IMR-90 (cell line): ENCODE measurements at regions not wholly inside any gene's neighbourhood (a gene's known extent, or its start where the extent isn't known, plus 50 kb on each side); places are given as distances from the start of the nearest gene placed in this dataset.

ENCODE experiments used
- ATAC-seq: fragments of 200-7000 bp; cut with Tn5 transposase; 2 replicates; pipeline ENCODE4 v1.9.1; 2020; ENCODE audit warnings: low read depth, mild to moderate bottlenecking, moderate library complexity
- BruUV-seq: library from RNA; stranded (reverse); fragments of 400-500 nt; replicated peaks from 2 replicates; lab custom pipeline; 2021; lab: Mats Ljungman, UMichigan
- CTCF ChIA-PET: fragments of 300-600 bp; formaldehyde crosslinking; extraction: SDS; loops from one replicate; lab custom pipeline; 2021; ENCODE audit warnings: antibody characterized with exemption; lab: Yijun Ruan, JAX
- POLR2A ChIA-PET: fragments of 300-600 bp; sonication (Branson Sonifier 250); formaldehyde crosslinking; loops from one replicate; lab custom pipeline; 2022; ENCODE audit warnings: antibody characterized with exemption; ENCODE audit not compliant: unreplicated experiment; lab: Charles Lee
- DNase-seq: peaks from one replicate; pipeline ENCODE4 v3.0.0; 2013
- H2AFZ ChIP-seq: replicated peaks from 2 replicates; pipeline ENCODE3; 2013; ENCODE audit warnings: low read length, mild to moderate bottlenecking; ENCODE audit not compliant: poor library complexity
- H2AK5ac ChIP-seq: 2 replicates; pipeline ENCODE4 v1.6.1; 2013; ENCODE audit warnings: low read depth, low read length, inconsistent platforms
- H2AK9ac ChIP-seq: replicated peaks from 2 replicates; pipeline ENCODE3; 2013; ENCODE audit warnings: mild to moderate bottlenecking, low read depth, low read length, moderate library complexity; ENCODE audit not compliant: poor library complexity
- H2BK120ac ChIP-seq: 2 replicates; pipeline ENCODE4 v1.6.1; 2013; ENCODE audit warnings: low read depth, low read length, inconsistent platforms
- H2BK15ac ChIP-seq: 3 replicates; pipeline ENCODE4 v1.6.1; 2013; ENCODE audit warnings: low read depth, low read length, inconsistent platforms
- H2BK20ac ChIP-seq: 2 replicates; pipeline ENCODE4 v1.6.1; 2013; ENCODE audit warnings: low read depth, mild to moderate bottlenecking, inconsistent platforms, low read length, moderate library complexity
- H2BK5ac ChIP-seq: 2 replicates; pipeline ENCODE4 v1.6.1; 2013; ENCODE audit warnings: mild to moderate bottlenecking, low read depth, low read length, inconsistent platforms; ENCODE audit not compliant: poor library complexity, severe bottlenecking
- H3K14ac ChIP-seq: replicated peaks from 2 replicates; pipeline ENCODE4 v1.6.1; 2013; ENCODE audit warnings: low read depth, low read length, inconsistent platforms
- H3K18ac ChIP-seq: 2 replicates; pipeline ENCODE4 v1.6.1; 2013; ENCODE audit warnings: low read depth, low read length, control low read depth
- H3K23ac ChIP-seq: 2 replicates; pipeline ENCODE4 v1.6.1; 2013; ENCODE audit warnings: low read depth, low read length, inconsistent platforms
- H3K27ac ChIP-seq: 2 replicates; pipeline ENCODE4 v1.5.1; 2013; ENCODE audit warnings: mild to moderate bottlenecking, control low read depth, low read length; ENCODE audit not compliant: insufficient read depth
- H3K27me3 ChIP-seq: 2 replicates; pipeline ENCODE4 v1.6.1; 2013; ENCODE audit warnings: low read length; ENCODE audit not compliant: control insufficient read depth, insufficient read depth
- H3K36me3 ChIP-seq: 2 replicates; pipeline ENCODE4 v1.6.1; 2013; ENCODE audit warnings: low read length, mixed read lengths; ENCODE audit not compliant: control insufficient read depth, insufficient read depth
- H3K4ac ChIP-seq: 2 replicates; pipeline ENCODE4 v1.6.1; 2013; ENCODE audit warnings: low read depth, low read length, inconsistent platforms
- H3K4me1 ChIP-seq: 2 replicates; pipeline ENCODE4 v1.6.1; 2013; ENCODE audit warnings: low read length, mixed read lengths; ENCODE audit not compliant: control insufficient read depth, insufficient read depth
- H3K4me2 ChIP-seq: 2 replicates; pipeline ENCODE4 v1.6.1; 2013; ENCODE audit warnings: low read depth, mild to moderate bottlenecking, control low read depth, low read length, moderate library complexity
- H3K4me3 ChIP-seq: 2 replicates; pipeline ENCODE4 v1.5.1; 2013; ENCODE audit warnings: low read depth, mild to moderate bottlenecking, control low read depth, low read length, moderate library complexity; ENCODE audit not compliant: insufficient read depth
- H3K56ac ChIP-seq: 2 replicates; pipeline ENCODE4 v1.6.1; 2013; ENCODE audit warnings: low read length, inconsistent platforms; ENCODE audit not compliant: insufficient read depth; ENCODE audit errors: extremely low read depth
- H3K79me1 ChIP-seq, 2 experiments: 2 replicates each; pipeline ENCODE4 v1.6.1; 2013; ENCODE audit warnings: low read length in 2 of 2, inconsistent platforms in 1 of 2, low read depth in 1 of 2
- H3K9ac ChIP-seq: 2 replicates; pipeline ENCODE4 v1.6.1; 2013; ENCODE audit warnings: low read depth, low read length, control low read depth
- H3K9me1 ChIP-seq: 2 replicates; pipeline ENCODE4 v1.6.1; 2013; ENCODE audit warnings: low read length, inconsistent platforms; ENCODE audit not compliant: insufficient read depth
- H3K9me3 ChIP-seq: 2 replicates; pipeline ENCODE4 v1.6.1; 2013; ENCODE audit warnings: low read length; ENCODE audit not compliant: control insufficient read depth, insufficient read depth
- H4K20me1 ChIP-seq: 2 replicates; pipeline ENCODE4 v1.6.1; 2013; ENCODE audit warnings: low read length, inconsistent platforms; ENCODE audit not compliant: insufficient read depth
- H4K5ac ChIP-seq: 2 replicates; pipeline ENCODE4 v1.6.1; 2013; ENCODE audit warnings: mild to moderate bottlenecking, low read depth, low read length, control low read depth
- H4K8ac ChIP-seq, 2 experiments: 2 replicates each; pipeline ENCODE4 v1.6.1; 2013; ENCODE audit warnings: low read depth in 2 of 2, low read length in 2 of 2, control low read depth in 1 of 2, inconsistent platforms in 1 of 2
- H4K91ac ChIP-seq: 2 replicates; pipeline ENCODE4 v1.6.1; 2013; ENCODE audit warnings: low read depth, low read length, inconsistent platforms; ENCODE audit not compliant: insufficient read depth
- BHLHE40 ChIP-seq: fragments of 150-350 bp; IDR thresholded peaks from 2 replicates; pipeline ENCODE4 v1.6.1; 2016; ENCODE audit warnings: mild to moderate bottlenecking, low read depth, low read length
- CEBPB ChIP-seq: IDR thresholded peaks from 2 replicates; pipeline ENCODE4 v1.6.1; 2012; ENCODE audit warnings: low read depth, low read length, improper control_type of control experiment
- MAFK ChIP-seq: IDR thresholded peaks from 2 replicates; pipeline ENCODE4 v1.6.1; 2012; ENCODE audit warnings: low read depth, low read length, improper control_type of control experiment
- MAZ ChIP-seq: IDR thresholded peaks from 2 replicates; pipeline ENCODE4 v1.6.1; 2012; ENCODE audit warnings: low read depth, mild to moderate bottlenecking, low read length, improper control_type of control experiment, moderate library complexity, borderline replicate concordance
- MXI1 ChIP-seq: IDR thresholded peaks from 2 replicates; pipeline ENCODE4 v1.6.1; 2012; ENCODE audit warnings: low read depth, mild to moderate bottlenecking, low read length, moderate library complexity, borderline replicate concordance
- NFE2L2 ChIP-seq: fragments of 150-350 bp; IDR thresholded peaks from 2 replicates; pipeline ENCODE4 v1.6.1; 2016; ENCODE audit warnings: low read depth, mild to moderate bottlenecking, low read length
- RCOR1 ChIP-seq: IDR thresholded peaks from 2 replicates; pipeline ENCODE4 v1.6.1; 2012; ENCODE audit warnings: mild to moderate bottlenecking, low read length, improper control_type of control experiment; ENCODE audit not compliant: insufficient replicate concordance
- RFX5 ChIP-seq: IDR thresholded peaks from 2 replicates; pipeline ENCODE4 v1.8.0; 2012; ENCODE audit warnings: low read depth, mild to moderate bottlenecking, low read length, moderate library complexity
- SMC3 ChIP-seq: fragments of 150-350 bp; IDR thresholded peaks from 2 replicates; pipeline ENCODE4 v1.6.1; 2016; ENCODE audit warnings: low read depth, mild to moderate bottlenecking, antibody characterized with exemption, low read length, moderate library complexity
- USF2 ChIP-seq: fragments of 150-350 bp; IDR thresholded peaks from 2 replicates; pipeline ENCODE4 v1.6.1; 2017; ENCODE audit warnings: mild to moderate bottlenecking, antibody characterized with exemption, low read length, low read depth
- WGBS, 2 experiments: methylation state at CpG; one replicate each; pipeline versions ENCODE4 v1.1.5 to v1.1.7; 2013; ENCODE audit warnings: missing lambda C conversion rate in 2 of 2; ENCODE audit not compliant: insufficient read length in 1 of 2; ENCODE audit errors: extremely low coverage in 2 of 2; 5-methylcytosine and 5-hydroxymethylcytosine counted together
- dilution Hi-C: fragments of 300-500 bp; cut with HindIII; formaldehyde crosslinking; loops from one replicate; pipeline ENCODE4 v1.14.3; 2018; ENCODE audit warnings: low sequenced_read_pairs; ENCODE audit not compliant: unreplicated experiment
- in situ Hi-C: fragments of 300-500 bp; cut with MboI; formaldehyde crosslinking; loops from 3 replicates; pipeline ENCODE4 v1.14.3; 2019; ENCODE audit warnings: low sequenced_read_pairs, inconsistent platforms, mixed read lengths
- intact Hi-C: fragments of 100-400 bp; cut with micrococcal nuclease; formaldehyde crosslinking; loops from 2 replicates; pipeline ENCODE4 v1.10.0; 2022

- no peak overlapping the region for H4K91ac ChIP-seq
- BruUV-seq = no TSS peak
- no CpG with 5 or more reads among the region's 2 CpGs for WGBS, 2 experiments
Observed at GRCh38 chr2:104577143-104577542, 276.8 kb upstream of the POU3F3 start.

More at GRCh38 chr2:104577143-104577542, 276.8 kb upstream of the POU3F3 start:
- POLR2A ChIA-PET = no interaction called here
- Histone ChIP-seq H3K9me3 (peaks cover 21% of the 10 kb centered on the region), H2AK9ac (no peak overlapping the region), H3K56ac (no peak overlapping the region), H3K9me1 (no peaks in the 10 kb centered on the region), H2AK5ac (no peak overlapping the region), H2AFZ (no peak overlapping the region), H3K27me3 (no peaks in the 10 kb centered on the region), H3K14ac (no peak overlapping the region), H4K20me1 (no peaks in the 10 kb centered on the region), H4K8ac (no peak overlapping the region), H2BK15ac (no peak overlapping the region), H2BK120ac (no peak overlapping the region), H3K4me3 (no peak overlapping the region), H3K4me2 (no peak overlapping the region), H3K18ac (no peak overlapping the region), H3K36me3 (no peaks in the 10 kb centered on the region), H3K4ac (no peak overlapping the region), H3K79me1 (no peaks in the 10 kb centered on the region), H3K27ac (no peak overlapping the region), H3K9ac (no peak overlapping the region), H3K23ac (no peak overlapping the region), H3K4me1 (no peaks in the 10 kb centered on the region), H2BK20ac (no peak overlapping the region), H4K5ac (no peak overlapping the region), H2BK5ac (no peak overlapping the region)
- in situ Hi-C loops = no loop called here
- dilution Hi-C loops = no loop called here
- no peak for ATAC-seq
- intact Hi-C loops = no loop called here
- CTCF ChIA-PET = no interaction called here
- no peak for TF ChIP-seq MAFK
- no peak for TF ChIP-seq RFX5
- no peak for TF ChIP-seq CEBPB
- TF ChIP-seq MAZ = no peak
- TF ChIP-seq RCOR1 = no peak
- no peak for TF ChIP-seq NFE2L2
- TF ChIP-seq SMC3 = no peak
- no peak for TF ChIP-seq BHLHE40
- TF ChIP-seq USF2 = no peak
- no peak for TF ChIP-seq MXI1
- no peak for DNase-seq
